ENCODE measurements at regions not wholly inside any gene's neighbourhood (a gene's known extent, or its start where the extent isn't known, plus 50 kb on each side); places are given as distances from the start of the nearest gene placed in this dataset.

- Mint-ChIP-seq H3K4me1 (ENCODE audit: low read depth) (peaks cover 14% of the 10 kb centered on the region), H3K27ac (ENCODE audit: unreplicated experiment) (no peak overlapping the region), H3K9me3 (ENCODE audit: low read depth) (no peaks in the 10 kb centered on the region), H3K27me3 (ENCODE audit: low read depth) (no peaks in the 10 kb centered on the region), H3K4me3 (ENCODE audit: unreplicated experiment) (no peak overlapping the region), H3K36me3 (ENCODE audit: low read depth) (no peaks in the 10 kb centered on the region)
- TF ChIP-seq CTCF (IDR thresholded peaks at IDR 0.05): no peak
- DNase-seq (ENCODE audit: low spot score): no peak
Measured at GRCh38 chr18:55111271-55111670, 152.0 kb upstream of the CCDC68 start.

- Mint-ChIP-seq H3K4me3 (ENCODE audit: unreplicated experiment) (no peak overlapping the region), H3K4me1 (ENCODE audit: low read depth) (peaks cover 14% of the 10 kb centered on the region), H3K9me3 (ENCODE audit: low read depth) (no peaks in the 10 kb centered on the region), H3K27ac (ENCODE audit: unreplicated experiment) (no peak overlapping the region), H3K27me3 (ENCODE audit: low read depth) (no peaks in the 10 kb centered on the region), H3K36me3 (ENCODE audit: low read depth) (no peaks in the 10 kb centered on the region)
- no peak for TF ChIP-seq CTCF (IDR thresholded peaks at IDR 0.05)
- no peak for DNase-seq (ENCODE audit: low spot score)
Measured at GRCh38 chr18:55110436-55110835, 151.2 kb upstream of the CCDC68 start.

- Mint-ChIP-seq H3K36me3 (ENCODE audit: low read depth) (no peaks in the 10 kb centered on the region), H3K9me3 (ENCODE audit: low read depth) (no peaks in the 10 kb centered on the region)
Measured at GRCh38 chr18:55109818-55110414, 150.7 kb upstream of the CCDC68 start.

GRCh38 chr18:55106906-55107305, 147.6 kb upstream of the CCDC68 start:
- Mint-ChIP-seq H3K27me3 (ENCODE audit: low read depth) (no peaks in the 10 kb centered on the region), H3K9me3 (ENCODE audit: low read depth) (no peaks in the 10 kb centered on the region), H3K27ac (ENCODE audit: unreplicated experiment) (no peak overlapping the region), H3K36me3 (ENCODE audit: low read depth) (no peaks in the 10 kb centered on the region), H3K4me3 (ENCODE audit: unreplicated experiment) (no peak overlapping the region), H3K4me1 (ENCODE audit: low read depth) (peaks cover 17% of the 10 kb centered on the region)
- TF ChIP-seq CTCF (IDR thresholded peaks at IDR 0.05): no peak
- DNase-seq (ENCODE audit: low spot score): no peak

More at GRCh38 chr18:55109818-55110414, 150.7 kb upstream of the CCDC68 start:
- DNase-seq (ENCODE audit: low spot score): no peak
- no peak for TF ChIP-seq CTCF (IDR thresholded peaks at IDR 0.05)
- no peaks in the 10 kb centered on the region for H3K27me3 Mint-ChIP-seq (ENCODE audit: low read depth)
- H3K4me1 Mint-ChIP-seq (ENCODE audit: low read depth): peaks cover 14% of the 10 kb centered on the region
- H3K4me3 Mint-ChIP-seq (ENCODE audit: unreplicated experiment): no peak overlapping the region
- H3K27ac Mint-ChIP-seq (ENCODE audit: unreplicated experiment): no peak overlapping the region

- Mint-ChIP-seq H3K9me3 (ENCODE audit: low read depth) (no peaks in the 10 kb centered on the region), H3K4me1 (ENCODE audit: low read depth) (peaks cover 16% of the 10 kb centered on the region), H3K36me3 (ENCODE audit: low read depth) (no peaks in the 10 kb centered on the region), H3K27ac (ENCODE audit: unreplicated experiment) (no peak overlapping the region), H3K27me3 (ENCODE audit: low read depth) (no peaks in the 10 kb centered on the region), H3K4me3 (ENCODE audit: unreplicated experiment) (no peak overlapping the region)
- DNase-seq (ENCODE audit: low spot score): no peak
- TF ChIP-seq CTCF (IDR thresholded peaks at IDR 0.05): no peak
Measured at GRCh38 chr18:55106466-55106865, 147.2 kb upstream of the CCDC68 start.
